Uterus (tissue), 3 donors: ENCODE measurements at regions not wholly inside any gene's neighbourhood (a gene's known extent, or its start where the extent isn't known, plus 50 kb on each side); places are given as distances from the start of the nearest gene placed in this dataset.
"Not testable (repeated sequence)": the region's sequence is repeated elsewhere in the genome, so short reads cannot be mapped to it uniquely, and the experiment has no call there.

Experiments
- DNase-seq, 2 donors: peaks; one replicate each; pipeline ENCODE4 v3.0.0-alpha.2; 2019 to 2020
- H3K27ac ChIP-seq, 2 donors: fragments of 200-600 bp; sonication (generic); 1 replicate in 1 of 2; 2 replicates in 1 of 2; pipeline ENCODE4 v1.5.1; 2016 to 2018
- H3K27me3 ChIP-seq, 2 donors: fragments of 200-600 bp; sonication (generic); one replicate each; pipeline ENCODE4 v1.5.1; 2018 to 2019; ENCODE audit warnings: control low read depth in 1 of 2
- H3K36me3 ChIP-seq, 2 donors: fragments of 200-600 bp; sonication (generic); one replicate each; pipeline ENCODE4 v1.5.1; 2019; ENCODE audit warnings: control low read depth in 1 of 2
- H3K4me1 ChIP-seq, 2 donors: fragments of 200-600 bp; sonication (generic); one replicate each; pipeline ENCODE4 v1.5.1; 2018 to 2019; ENCODE audit warnings: control low read depth in 1 of 2
- H3K4me3 ChIP-seq, 2 donors: fragments of 200-600 bp; sonication (generic); 1 replicate in 1 of 2; 2 replicates in 1 of 2; pipeline ENCODE4 v1.5.1; 2018 to 2019; ENCODE audit warnings: mild to moderate bottlenecking in 1 of 2
- H3K9me3 ChIP-seq, 2 donors: fragments of 200-600 bp; sonication (generic); one replicate each; pipeline ENCODE4 v1.5.1; 2019; ENCODE audit warnings: control low read depth in 1 of 2
- CTCF ChIP-seq, 4 experiments: fragments of 200-600 bp in 2 of 4; fragments of 450-650 bp in 2 of 4; sonication (generic) in 2 of 4; IDR thresholded peaks; one replicate each; pipeline ENCODE4 v1.5.1; 2016 to 2019; ENCODE audit warnings: antibody characterized with exemption in 4 of 4, mild to moderate bottlenecking in 2 of 4, moderate library complexity in 1 of 4
- POLR2A ChIP-seq, 2 donors: fragments of 450-650 bp; IDR thresholded peaks; one replicate each; pipeline ENCODE4 v1.6.1; 2016; ENCODE audit warnings: antibody characterized with exemption in 2 of 2, mild to moderate bottlenecking in 1 of 2, moderate library complexity in 1 of 2
- intact Hi-C: fragments of 100-400 bp; cut with DNase I; formaldehyde crosslinking; loops from one replicate; pipeline ENCODE4 v1.15.1; 2023; ENCODE audit warnings: low total_unique reads
- donor health status: DM: yes; HTN: yes; CAD: no.

- no peaks in the 10 kb centered on the region for H3K27me3 ChIP-seq
- no peaks in the 10 kb centered on the region for H3K9me3 ChIP-seq
- H3K4me1 ChIP-seq: peaks cover 0 to 4% of the 10 kb centered on the region in 2 donors
- DNase-seq: no peak
- H3K27ac ChIP-seq: no peak overlapping the region
- no peaks in the 10 kb centered on the region for H3K36me3 ChIP-seq
- intact Hi-C loops: no loop called here
- no peak for TF ChIP-seq CTCF (IDR thresholded peaks at IDR 0.05)
- no peak for TF ChIP-seq POLR2A (IDR thresholded peaks at IDR 0.05)
- H3K4me3 ChIP-seq: no peak overlapping the region
These were observed 79.5 kb upstream of the NEDD9 start for GRCh38 chr6:11311970-11312369.

DNA sequence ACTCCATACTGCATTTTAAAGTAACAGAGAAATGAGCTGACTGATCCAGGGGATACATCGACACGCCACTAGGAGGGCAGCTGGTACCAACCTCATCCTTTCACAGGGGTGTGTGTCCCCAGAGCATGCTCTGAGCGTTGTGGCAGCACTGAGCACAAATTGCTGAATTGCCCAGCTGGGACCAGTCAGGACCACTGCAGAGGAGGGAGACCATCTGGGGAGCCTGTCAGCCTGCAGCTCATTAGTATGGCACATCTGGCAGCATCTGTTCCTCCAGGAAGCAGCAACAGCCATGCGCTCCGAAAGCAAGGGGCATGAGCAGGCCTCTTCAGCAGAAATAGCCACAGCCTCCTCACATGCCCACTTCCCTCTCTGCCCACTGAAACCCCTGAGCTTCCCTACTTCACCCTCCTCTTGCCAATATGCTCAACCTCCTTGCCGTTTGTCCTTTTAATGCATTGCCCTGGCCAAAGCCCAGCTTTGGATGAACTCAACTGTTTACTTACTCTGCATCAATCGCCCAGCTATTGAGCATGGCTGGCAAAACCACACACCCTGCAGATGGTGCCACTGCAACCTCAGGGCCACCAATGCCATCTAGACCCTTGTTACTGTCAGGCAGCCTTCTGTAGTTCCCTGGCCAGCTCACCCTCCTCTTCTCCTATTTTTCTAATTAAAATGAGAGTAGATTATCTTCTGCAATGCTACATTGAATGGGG, 77.6 kb upstream of the NEDD9 start:
- no peak overlapping the region for H3K4me3 ChIP-seq
- intact Hi-C loops: no loop called here
- no peak for TF ChIP-seq CTCF (IDR thresholded peaks at IDR 0.05)
- TF ChIP-seq POLR2A (IDR thresholded peaks at IDR 0.05): no peak
- no peak overlapping the region for H3K27ac ChIP-seq
- H3K36me3 ChIP-seq: no peaks in the 10 kb centered on the region
- H3K9me3 ChIP-seq: no peaks in the 10 kb centered on the region
- H3K27me3 ChIP-seq: no peaks in the 10 kb centered on the region
- no peak for DNase-seq
- no peaks in the 10 kb centered on the region for H3K4me1 ChIP-seq

- no peaks in the 10 kb centered on the region for H3K27me3 ChIP-seq
- no peaks in the 10 kb centered on the region for H3K36me3 ChIP-seq
- no peak overlapping the region for H3K4me3 ChIP-seq
- no peak overlapping the region for H3K27ac ChIP-seq
- no peak for DNase-seq
- H3K9me3 ChIP-seq: no peaks in the 10 kb centered on the region
- no peaks in the 10 kb centered on the region for H3K4me1 ChIP-seq
- TF ChIP-seq CTCF (IDR thresholded peaks at IDR 0.05): no peak
- TF ChIP-seq POLR2A (IDR thresholded peaks at IDR 0.05): no peak
- intact Hi-C loops: no loop called here
These were observed 74.8 kb upstream of the NEDD9 start for GRCh38 chr6:11307226-11307625.

GRCh38 chr6:11304946-11305345, 72.5 kb upstream of the NEDD9 start:
- Histone ChIP-seq H3K36me3 (no peaks in the 10 kb centered on the region), H3K27me3 (no peaks in the 10 kb centered on the region), H3K4me3 (no peak overlapping the region), H3K27ac (no peak overlapping the region), H3K9me3 (no peaks in the 10 kb centered on the region), H3K4me1 (no peaks in the 10 kb centered on the region)
- no peak for TF ChIP-seq POLR2A (IDR thresholded peaks at IDR 0.05)
- TF ChIP-seq CTCF (IDR thresholded peaks at IDR 0.05): no peak
- intact Hi-C loops: no loop called here
- no peak for DNase-seq

GRCh38 chr6:11299876-11300428, 67.5 kb upstream of the NEDD9 start:
- H3K27me3 ChIP-seq, H3K4me1 ChIP-seq, H3K9me3 ChIP-seq, DNase-seq, intact Hi-C loops, H3K36me3 ChIP-seq, H3K27ac ChIP-seq, H3K4me3 ChIP-seq: not testable (repeated sequence)

GRCh38 chr6:11299421-11299784, 66.9 kb upstream of the NEDD9 start:
- H3K4me1 ChIP-seq, H3K36me3 ChIP-seq, H3K27ac ChIP-seq, H3K27me3 ChIP-seq, intact Hi-C loops, DNase-seq, H3K4me3 ChIP-seq, H3K9me3 ChIP-seq: not testable (repeated sequence)
